Activated B cell treated with CpG ODN at 0.5 μM for 24 hours (primary cell): ENCODE measurements at regions not wholly inside any gene's neighbourhood (a gene's known extent, or its start where the extent isn't known, plus 50 kb on each side); places are given as distances from the start of the nearest gene placed in this dataset.

ENCODE experiments used
- ATAC-seq: fragments of 200-7000 bp; cut with Tn5 transposase; one replicate; pipeline ENCODE4 v1.10.0; 2021; ENCODE audit warnings: low read depth, mild to moderate bottlenecking, moderate library complexity
- CTCF ChIA-PET: fragments of 350-600 bp; sonication (Branson Sonifier 250); formaldehyde crosslinking; loops from one replicate; lab custom pipeline; 2021; ENCODE audit warnings: antibody characterized with exemption; lab: Charles Lee
- POLR2A ChIA-PET: fragments of 350-600 bp; sonication (Branson Sonifier 250); formaldehyde crosslinking; loops from one replicate; lab custom pipeline; 2021; ENCODE audit warnings: antibody characterized with exemption; lab: Charles Lee
- DNase-seq: peaks from one replicate; pipeline ENCODE4 v3.0.0; 2022
- H3K27ac Mint-ChIP-seq: one replicate; pipeline ENCODE4 v1.8.0; 2020; ENCODE audit warnings: mixed read lengths
- H3K27me3 Mint-ChIP-seq: one replicate; pipeline ENCODE4 v1.8.0; 2021; ENCODE audit warnings: mixed read lengths
- H3K36me3 Mint-ChIP-seq: one replicate; pipeline ENCODE4 v1.8.0; 2021; ENCODE audit warnings: low read depth, mixed read lengths
- H3K4me1 Mint-ChIP-seq: one replicate; pipeline ENCODE4 v1.8.0; 2021; ENCODE audit warnings: mixed read lengths
- H3K4me3 Mint-ChIP-seq: one replicate; pipeline ENCODE4 v1.8.0; 2020; ENCODE audit warnings: mild to moderate bottlenecking, mixed read lengths
- H3K9me3 Mint-ChIP-seq: one replicate; pipeline ENCODE4 v1.8.0; 2020; ENCODE audit warnings: mixed read lengths
- CTCF ChIP-seq: fragments of 200-600 bp; IDR thresholded peaks from one replicate; pipeline ENCODE4 v1.8.0; 2022; ENCODE audit warnings: antibody characterized with exemption, mild to moderate bottlenecking
- intact Hi-C: fragments of 100-400 bp; cut with micrococcal nuclease; formaldehyde crosslinking; loops from one replicate; pipeline ENCODE4 v1.15.1; 2024

DNA sequence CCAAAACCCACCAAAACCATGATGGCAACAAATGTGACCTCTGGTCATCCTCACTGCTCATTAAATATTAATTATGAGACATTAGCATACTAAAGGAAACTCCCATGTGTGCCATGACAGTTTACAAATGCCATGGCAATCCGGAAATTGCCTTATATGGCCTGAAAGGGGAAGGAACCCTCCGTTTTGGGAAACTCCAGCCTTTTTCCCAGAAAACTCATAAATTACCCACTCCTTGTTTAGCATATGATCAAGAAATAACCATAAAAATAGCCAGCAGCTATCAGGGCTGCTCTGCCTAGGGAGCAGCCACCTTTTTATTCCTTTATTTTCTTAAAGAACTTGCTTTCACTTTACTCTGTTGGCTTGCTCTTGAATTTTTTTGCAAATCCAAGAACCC is 992.7 kb downstream of the NTRK3 start:
- H3K4me3 Mint-ChIP-seq, result no peak overlapping the region
- ATAC-seq (no peak), DNase-seq (no peak)
- POLR2A ChIA-PET, result no interaction called here
- intact Hi-C loops, result no loop called here
- no peaks in the 10 kb centered on the region for H3K36me3 Mint-ChIP-seq
- CTCF ChIA-PET, result no interaction called here
- no peak for TF ChIP-seq CTCF
- no peaks in the 10 kb centered on the region for H3K4me1 Mint-ChIP-seq
- peaks cover 13% of the 10 kb centered on the region for H3K9me3 Mint-ChIP-seq
- no peaks in the 10 kb centered on the region for H3K27me3 Mint-ChIP-seq
- no peak overlapping the region for H3K27ac Mint-ChIP-seq

DNA sequence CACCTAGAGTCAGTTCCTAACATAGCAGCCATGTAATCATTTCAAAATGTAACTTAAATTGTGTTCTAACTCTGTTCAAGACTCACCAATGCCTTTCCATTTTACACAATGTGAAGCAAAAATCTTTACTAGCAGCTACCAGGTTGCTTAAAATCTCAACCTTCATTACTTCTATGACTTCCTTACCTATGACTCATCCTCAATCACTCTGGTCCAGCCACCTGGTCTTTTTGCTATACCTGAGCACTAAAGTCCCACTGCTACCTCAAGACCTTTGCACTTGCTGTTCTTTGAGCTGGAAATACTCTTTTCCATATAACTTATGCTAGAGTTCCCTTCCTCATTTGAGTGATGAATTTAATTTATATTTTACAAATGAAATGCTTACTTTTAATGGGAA is 993.2 kb downstream of the NTRK3 start:
- POLR2A ChIA-PET, result no interaction called here
- Mint-ChIP-seq H3K27me3 (no peaks in the 10 kb centered on the region), H3K4me3 (no peak overlapping the region), H3K36me3 (no peaks in the 10 kb centered on the region), H3K9me3 (peaks cover 17% of the 10 kb centered on the region), H3K4me1 (no peaks in the 10 kb centered on the region), H3K27ac (no peak overlapping the region)
- DNase-seq, result no peak
- no peak for TF ChIP-seq CTCF
- no peak for ATAC-seq
- intact Hi-C loops, result no loop called here
- CTCF ChIA-PET, result no interaction called here

DNA sequence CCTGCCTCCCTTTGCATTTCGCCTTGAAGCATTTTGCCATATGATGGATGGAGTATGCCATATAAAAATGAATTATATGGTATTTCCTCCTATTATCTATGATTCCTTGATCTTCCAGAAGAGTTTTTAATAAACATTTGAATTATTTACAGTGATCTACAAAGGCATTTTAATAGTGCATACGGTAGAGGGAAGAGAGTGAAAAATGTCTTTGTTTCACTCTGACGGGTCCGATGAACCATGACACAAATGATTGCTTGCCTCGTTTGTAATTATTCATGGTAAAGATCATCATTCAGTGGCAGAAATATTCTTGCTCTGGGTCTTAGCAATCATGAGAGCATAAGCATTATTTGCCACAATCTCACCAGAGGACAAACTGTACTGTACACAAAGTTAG is 1010.9 kb downstream of the NTRK3 start:
- DNase-seq (no peak), ATAC-seq (no peak)
- H3K27ac Mint-ChIP-seq, result no peak overlapping the region
- no peaks in the 10 kb centered on the region for H3K4me1 Mint-ChIP-seq
- no peak overlapping the region for H3K4me3 Mint-ChIP-seq
- H3K9me3 Mint-ChIP-seq, result peaks cover 2% of the 10 kb centered on the region
- intact Hi-C loops, result no loop called here
- no peak for TF ChIP-seq CTCF
- CTCF ChIA-PET, result no interaction called here
- POLR2A ChIA-PET, result no interaction called here
- no peaks in the 10 kb centered on the region for H3K36me3 Mint-ChIP-seq
- no peaks in the 10 kb centered on the region for H3K27me3 Mint-ChIP-seq

DNA sequence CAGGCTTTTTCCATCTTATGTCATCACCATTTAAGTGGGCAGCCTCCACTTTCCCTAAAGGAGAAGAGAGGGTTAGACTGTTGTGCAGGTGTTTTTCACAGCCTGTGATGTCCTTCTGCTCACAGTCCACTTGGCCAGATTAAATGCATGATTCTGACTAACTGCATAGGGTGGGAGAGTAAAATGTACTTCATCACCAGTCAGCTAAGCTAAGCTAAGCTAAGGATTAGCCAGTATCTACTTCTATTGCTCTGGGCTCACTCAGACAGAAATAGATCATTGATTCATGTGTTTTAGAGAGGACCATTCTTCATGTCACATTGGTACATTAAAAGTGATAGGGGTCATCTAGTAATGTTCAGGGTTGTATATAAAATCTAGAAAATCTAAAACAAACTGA is 1013.1 kb downstream of the NTRK3 start:
- Mint-ChIP-seq H3K27ac (no peak overlapping the region), H3K36me3 (no peaks in the 10 kb centered on the region), H3K4me1 (no peaks in the 10 kb centered on the region), H3K4me3 (no peak overlapping the region), H3K27me3 (no peaks in the 10 kb centered on the region), H3K9me3 (peaks cover 3% of the 10 kb centered on the region)
- TF ChIP-seq CTCF, result no peak
- ChIA-PET CTCF (no interaction called here), POLR2A (no interaction called here)
- DNase-seq, result no peak
- ATAC-seq, result no peak
- intact Hi-C loops, result no loop called here

DNA sequence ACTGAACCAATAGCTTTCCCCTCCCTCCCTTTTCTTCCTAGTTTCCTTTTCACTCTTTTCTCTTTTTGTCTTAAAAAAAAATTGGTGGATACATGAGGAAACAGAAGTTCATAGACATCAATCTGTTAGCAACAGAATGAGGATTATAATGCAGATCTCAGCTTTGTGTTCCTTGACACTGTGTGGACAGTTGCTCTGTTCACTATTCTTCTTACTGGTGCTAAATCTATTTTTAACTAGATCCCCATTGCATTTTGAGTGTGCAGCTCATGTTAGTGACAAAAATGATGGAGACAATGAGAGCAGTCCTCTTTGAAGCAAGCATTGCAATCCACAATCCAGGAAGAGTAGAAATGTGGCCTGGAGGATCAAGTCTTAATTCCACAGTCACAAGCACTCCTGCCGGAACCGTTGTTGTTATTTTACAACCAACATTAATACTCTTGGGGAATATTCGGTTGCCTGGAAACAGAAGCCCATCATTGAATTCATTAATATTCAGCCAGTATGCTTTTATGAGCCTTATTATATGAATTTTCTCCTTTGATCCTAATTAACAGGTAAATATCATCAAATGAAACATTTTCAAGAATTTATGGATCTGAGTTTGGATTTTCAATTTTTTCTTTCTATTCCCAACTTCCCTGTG is 1016.8 kb downstream of the NTRK3 start:
- Mint-ChIP-seq H3K27ac (no peak overlapping the region), H3K27me3 (no peaks in the 10 kb centered on the region), H3K4me1 (no peaks in the 10 kb centered on the region), H3K36me3 (no peaks in the 10 kb centered on the region), H3K9me3 (peaks cover 5% of the 10 kb centered on the region), H3K4me3 (no peak overlapping the region)
- TF ChIP-seq CTCF, result no peak
- POLR2A ChIA-PET, result no interaction called here
- CTCF ChIA-PET, result no interaction called here
- ATAC-seq (no peak), DNase-seq (no peak)
- intact Hi-C loops, result no loop called here
